HEK293T (cell line): ENCODE measurements at regions not wholly inside any gene's neighbourhood (a gene's known extent, or its start where the extent isn't known, plus 50 kb on each side); places are given as distances from the start of the nearest gene placed in this dataset.

ENCODE experiments used
- CTCF ChIA-PET: fragments of 350-600 bp; formaldehyde crosslinking; extraction: SDS; loops from one replicate; lab custom pipeline; 2021; ENCODE audit warnings: antibody characterized with exemption, inconsistent platforms; lab: Yijun Ruan, JAX
- POLR2A ChIA-PET: fragments of 350-600 bp; formaldehyde crosslinking; extraction: SDS; loops from one replicate; lab custom pipeline; 2020; ENCODE audit warnings: antibody characterized with exemption, inconsistent platforms; lab: Yijun Ruan, JAX
- DNase-seq: peaks from one replicate; pipeline ENCODE4 v3.0.0; 2012; ENCODE audit warnings: mixed read lengths; ENCODE audit errors: extremely low spot score
- ARNT ChIP-seq: fragments of 450-650 bp; IDR thresholded peaks from 2 replicates; pipeline ENCODE4 v1.6.1; 2017; ENCODE audit warnings: mild to moderate bottlenecking
- BHLHE40 ChIP-seq: fragments of 450-650 bp; IDR thresholded peaks from 2 replicates; pipeline ENCODE4 v1.6.1; 2016; ENCODE audit warnings: mild to moderate bottlenecking, moderate library complexity, borderline replicate concordance
- CTBP1 ChIP-seq: fragments of 450-650 bp; IDR thresholded peaks from 2 replicates; pipeline ENCODE4 v1.6.1; 2016; ENCODE audit warnings: borderline replicate concordance
- ELF4 ChIP-seq: fragments of 450-650 bp; IDR thresholded peaks from 2 replicates; pipeline ENCODE4 v1.6.1; 2017; ENCODE audit warnings: antibody characterized with exemption
- FOXA1 ChIP-seq: fragments of 450-650 bp; IDR thresholded peaks from 2 replicates; pipeline ENCODE4 v1.6.1; 2016; ENCODE audit warnings: mild to moderate bottlenecking
- FOXK2 ChIP-seq: fragments of 450-650 bp; IDR thresholded peaks from 2 replicates; pipeline ENCODE4 v1.6.1; 2016; ENCODE audit warnings: mild to moderate bottlenecking
- FOXM1 ChIP-seq: fragments of 450-650 bp; IDR thresholded peaks from 2 replicates; pipeline ENCODE4 v1.6.1; 2017; ENCODE audit warnings: mild to moderate bottlenecking, borderline replicate concordance
- L3MBTL2 ChIP-seq: fragments of 450-650 bp; conservative IDR thresholded peaks from 2 replicates; pipeline ENCODE4 v1.6.1; 2016; ENCODE audit warnings: mild to moderate bottlenecking
- LEF1 ChIP-seq: fragments of 450-650 bp; IDR thresholded peaks from 2 replicates; pipeline ENCODE4 v1.6.1; 2017; ENCODE audit warnings: mild to moderate bottlenecking, borderline replicate concordance
- NFRKB ChIP-seq: fragments of 450-650 bp; IDR thresholded peaks from 2 replicates; pipeline ENCODE4 v1.6.1; 2016; ENCODE audit warnings: mild to moderate bottlenecking, moderate library complexity
- PKNOX1 ChIP-seq: fragments of 450-650 bp; IDR thresholded peaks from 2 replicates; pipeline ENCODE4 v1.6.1; 2016
- SP1 ChIP-seq: fragments of 450-650 bp; IDR thresholded peaks from 2 replicates; pipeline ENCODE4 v1.6.1; 2017
- SUZ12 ChIP-seq: fragments of 450-650 bp; IDR thresholded peaks from 2 replicates; pipeline ENCODE4 v1.6.1; 2016; ENCODE audit warnings: mild to moderate bottlenecking
- TARDBP ChIP-seq: fragments of 450-650 bp; IDR thresholded peaks from 2 replicates; pipeline ENCODE4 v1.6.1; 2016
- ZNF384 ChIP-seq: fragments of 450-650 bp; IDR thresholded peaks from 2 replicates; pipeline ENCODE4 v1.6.1; 2016

GRCh38 chr3:34011171-34012101 lies 213.0 kb downstream of the PDCD6IP start:
- ChIA-PET CTCF (interaction anchor here (0.6 to 1.1 kb wide), 3 partner anchors 29 to 128 kb away, joined by 3 to 8 read pairs (median 6); no protein-coding TSS in a partner anchor), POLR2A (interaction anchor here (0.6 kb wide), 1 partner anchor 168 kb away, joined by 4 read pairs; no protein-coding TSS in a partner anchor)
- DNase-seq = no peak
- TF ChIP-seq BHLHE40 = no peak
- TF ChIP-seq PKNOX1 = peak; percentile 62

- POLR2A ChIA-PET = interaction anchor here (0.6 kb wide), 1 partner anchor 167 kb away, joined by 4 read pairs; no protein-coding TSS in a partner anchor
- DNase-seq = no peak
- CTCF ChIA-PET = interaction anchor here (1.0 to 1.1 kb wide), 2 partner anchors 96 to 128 kb away, joined by 6 to 8 read pairs; no protein-coding TSS in a partner anchor
- TF ChIP-seq ZNF384 (no peak), BHLHE40 (no peak), ARNT (no peak), FOXM1 (no peak), PKNOX1 (no peak), CTBP1 (no peak), L3MBTL2 (no peak), FOXA1 (no peak)
Observed at GRCh38 chr3:34012102-34012461, 213.7 kb downstream of the PDCD6IP start.

- ChIA-PET POLR2A (no interaction called here), CTCF (interaction anchor here (1.7 to 1.9 kb wide), 2 partner anchors 130 to 133 kb away, joined by 4 to 5 read pairs; no protein-coding TSS in a partner anchor)
- no peak for DNase-seq
- TF ChIP-seq FOXM1 (no peak), LEF1 (no peak), NFRKB (no peak), CTBP1 (no peak), ARNT (no peak), SUZ12 (no peak)
Observed at GRCh38 chr3:34013818-34014570, 215.6 kb downstream of the PDCD6IP start.

- DNase-seq = peak; percentile 30
- POLR2A ChIA-PET = no interaction called here
- no peak for TF ChIP-seq ELF4
- TF ChIP-seq PKNOX1 = no peak
- TF ChIP-seq FOXA1 = no peak
- no peak for TF ChIP-seq TARDBP
- no peak for TF ChIP-seq CTBP1
- no peak for TF ChIP-seq L3MBTL2
- no peak for TF ChIP-seq ZNF384
- no peak for TF ChIP-seq LEF1
- TF ChIP-seq SP1 = no peak
- TF ChIP-seq FOXM1 = no peak
- CTCF ChIA-PET = interaction anchor here (0.6 to 3.3 kb wide), 10 partner anchors 9 to 925 kb away, joined by 3 to 22 read pairs (median 4); no protein-coding TSS in a partner anchor
Observed at GRCh38 chr3:34015204-34016142, 217.0 kb downstream of the PDCD6IP start.

GRCh38 chr3:34016925-34017587 lies 218.6 kb downstream of the PDCD6IP start:
- TF ChIP-seq ZNF384 (no peak), BHLHE40 (no peak), FOXK2 (no peak), ARNT (no peak), CTBP1 (no peak), NFRKB (no peak), TARDBP (no peak), ELF4 (no peak), FOXM1 (no peak), FOXA1 (no peak)
- ChIA-PET CTCF (interaction anchor here (3.3 kb wide), 1 partner anchor 133 kb away, joined by 22 read pairs; no protein-coding TSS in a partner anchor), POLR2A (no interaction called here)
- no peak for DNase-seq
